IMR-90 (cell line): ENCODE measurements at regions not wholly inside any gene's neighbourhood (a gene's known extent, or its start where the extent isn't known, plus 50 kb on each side); places are given as distances from the start of the nearest gene placed in this dataset.

Experiments used
- BHLHE40 ChIP-seq: fragments of 150-350 bp; IDR thresholded peaks from 2 replicates; pipeline ENCODE4 v1.6.1; 2016; ENCODE audit warnings: mild to moderate bottlenecking, low read depth, low read length
- FOS ChIP-seq: fragments of 150-350 bp; IDR thresholded peaks from 2 replicates; pipeline ENCODE4 v1.6.1; 2016; ENCODE audit warnings: low read depth, low read length
- MAFK ChIP-seq: IDR thresholded peaks from 2 replicates; pipeline ENCODE4 v1.6.1; 2012; ENCODE audit warnings: low read depth, low read length, improper control_type of control experiment
- MAZ ChIP-seq: IDR thresholded peaks from 2 replicates; pipeline ENCODE4 v1.6.1; 2012; ENCODE audit warnings: low read depth, mild to moderate bottlenecking, low read length, improper control_type of control experiment, moderate library complexity, borderline replicate concordance
- POLR2A ChIP-seq: IDR thresholded peaks from 2 replicates; pipeline ENCODE4 v1.6.1; 2012; ENCODE audit warnings: mild to moderate bottlenecking, low read depth, low read length
- RAD21 ChIP-seq: IDR thresholded peaks from 2 replicates; pipeline ENCODE4 v1.6.1; 2012; ENCODE audit warnings: low read length, improper control_type of control experiment
- RCOR1 ChIP-seq: IDR thresholded peaks from 2 replicates; pipeline ENCODE4 v1.6.1; 2012; ENCODE audit warnings: mild to moderate bottlenecking, low read length, improper control_type of control experiment; ENCODE audit not compliant: insufficient replicate concordance
- SMC3 ChIP-seq: fragments of 150-350 bp; IDR thresholded peaks from 2 replicates; pipeline ENCODE4 v1.6.1; 2016; ENCODE audit warnings: low read depth, mild to moderate bottlenecking, antibody characterized with exemption, low read length, moderate library complexity
- TF ChIP-seq, protein P1 (sequence below): conservative IDR thresholded peaks from 2 replicates; pipeline ENCODE4 v1.5.1; 2012; ENCODE audit warnings: mild to moderate bottlenecking, low read depth, low read length, improper control_type of control experiment
- TF ChIP-seq, protein P2 (sequence below): fragments of 150-350 bp; IDR thresholded peaks from 2 replicates; pipeline ENCODE4 v1.6.1; 2016; ENCODE audit warnings: low read depth, mild to moderate bottlenecking, low read length, moderate library complexity, borderline replicate concordance

- TF ChIP-seq MAZ (no peak), MAFK (no peak), RCOR1 (no peak), RAD21 (no peak), POLR2A (no peak), BHLHE40 (no peak), FOS (no peak), SMC3 (no peak)
- TF ChIP-seq, protein P1, sequence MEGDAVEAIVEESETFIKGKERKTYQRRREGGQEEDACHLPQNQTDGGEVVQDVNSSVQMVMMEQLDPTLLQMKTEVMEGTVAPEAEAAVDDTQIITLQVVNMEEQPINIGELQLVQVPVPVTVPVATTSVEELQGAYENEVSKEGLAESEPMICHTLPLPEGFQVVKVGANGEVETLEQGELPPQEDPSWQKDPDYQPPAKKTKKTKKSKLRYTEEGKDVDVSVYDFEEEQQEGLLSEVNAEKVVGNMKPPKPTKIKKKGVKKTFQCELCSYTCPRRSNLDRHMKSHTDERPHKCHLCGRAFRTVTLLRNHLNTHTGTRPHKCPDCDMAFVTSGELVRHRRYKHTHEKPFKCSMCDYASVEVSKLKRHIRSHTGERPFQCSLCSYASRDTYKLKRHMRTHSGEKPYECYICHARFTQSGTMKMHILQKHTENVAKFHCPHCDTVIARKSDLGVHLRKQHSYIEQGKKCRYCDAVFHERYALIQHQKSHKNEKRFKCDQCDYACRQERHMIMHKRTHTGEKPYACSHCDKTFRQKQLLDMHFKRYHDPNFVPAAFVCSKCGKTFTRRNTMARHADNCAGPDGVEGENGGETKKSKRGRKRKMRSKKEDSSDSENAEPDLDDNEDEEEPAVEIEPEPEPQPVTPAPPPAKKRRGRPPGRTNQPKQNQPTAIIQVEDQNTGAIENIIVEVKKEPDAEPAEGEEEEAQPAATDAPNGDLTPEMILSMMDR, result no peak
- TF ChIP-seq, protein P2, sequence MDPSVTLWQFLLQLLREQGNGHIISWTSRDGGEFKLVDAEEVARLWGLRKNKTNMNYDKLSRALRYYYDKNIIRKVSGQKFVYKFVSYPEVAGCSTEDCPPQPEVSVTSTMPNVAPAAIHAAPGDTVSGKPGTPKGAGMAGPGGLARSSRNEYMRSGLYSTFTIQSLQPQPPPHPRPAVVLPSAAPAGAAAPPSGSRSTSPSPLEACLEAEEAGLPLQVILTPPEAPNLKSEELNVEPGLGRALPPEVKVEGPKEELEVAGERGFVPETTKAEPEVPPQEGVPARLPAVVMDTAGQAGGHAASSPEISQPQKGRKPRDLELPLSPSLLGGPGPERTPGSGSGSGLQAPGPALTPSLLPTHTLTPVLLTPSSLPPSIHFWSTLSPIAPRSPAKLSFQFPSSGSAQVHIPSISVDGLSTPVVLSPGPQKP, result no peak
Observed at GRCh38 chr1:168892931-168893330, 163.9 kb upstream of the DPT start.
